ENCODE measurements at regions not wholly inside any gene's neighbourhood (a gene's known extent, or its start where the extent isn't known, plus 50 kb on each side); places are given as distances from the start of the nearest gene placed in this dataset.
"Not testable (repeated sequence)": the region's sequence is repeated elsewhere in the genome, so short reads cannot be mapped to it uniquely, and the experiment has no call there.

DNA sequence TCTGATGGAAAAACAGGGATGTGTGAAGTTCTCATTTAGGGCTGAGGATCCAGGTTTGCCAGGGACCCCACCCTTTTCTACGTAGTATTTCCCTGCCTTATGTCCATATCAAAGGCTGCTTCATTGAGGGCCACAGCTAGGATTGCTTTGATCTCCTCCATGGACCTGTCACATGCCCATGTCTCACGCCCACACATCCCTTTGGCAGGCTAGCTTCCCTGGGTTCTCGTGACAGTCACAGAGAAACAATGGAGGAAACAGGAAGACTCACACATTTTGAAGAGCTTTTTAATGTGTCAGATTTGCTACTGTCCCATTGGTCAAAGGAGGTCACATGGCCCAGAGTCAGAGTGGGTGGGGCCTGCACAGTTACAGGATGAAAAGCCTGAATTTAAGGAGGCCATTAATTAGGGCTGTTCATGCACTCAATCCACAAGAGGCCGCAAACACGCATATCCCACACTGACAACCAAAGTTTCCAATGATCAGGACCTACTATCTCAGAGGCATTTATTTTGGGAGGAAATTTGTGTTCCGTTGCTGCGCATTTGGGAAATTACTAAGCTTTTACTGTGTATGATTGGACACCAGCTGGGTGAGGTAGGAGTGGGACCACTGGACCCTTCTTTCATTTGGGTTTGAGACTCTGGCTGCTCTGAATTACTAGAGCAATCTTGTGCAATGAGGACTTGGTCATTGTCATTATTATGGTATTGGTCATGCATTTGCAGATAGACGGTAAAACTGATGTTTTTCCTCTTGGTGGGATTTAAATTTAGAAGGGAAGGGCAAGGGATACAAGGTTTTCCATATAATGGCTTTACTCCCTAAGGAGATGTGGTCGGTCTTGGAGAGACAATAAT lies 266.2 kb downstream of the KTN1 start:
- intact Hi-C loops (cut with micrococcal nuclease) = no loop called here

- intact Hi-C loops (cut with micrococcal nuclease) = no loop called here
Observed at GRCh38 chr14:55846826-55847446, 266.9 kb downstream of the KTN1 start.

DNA sequence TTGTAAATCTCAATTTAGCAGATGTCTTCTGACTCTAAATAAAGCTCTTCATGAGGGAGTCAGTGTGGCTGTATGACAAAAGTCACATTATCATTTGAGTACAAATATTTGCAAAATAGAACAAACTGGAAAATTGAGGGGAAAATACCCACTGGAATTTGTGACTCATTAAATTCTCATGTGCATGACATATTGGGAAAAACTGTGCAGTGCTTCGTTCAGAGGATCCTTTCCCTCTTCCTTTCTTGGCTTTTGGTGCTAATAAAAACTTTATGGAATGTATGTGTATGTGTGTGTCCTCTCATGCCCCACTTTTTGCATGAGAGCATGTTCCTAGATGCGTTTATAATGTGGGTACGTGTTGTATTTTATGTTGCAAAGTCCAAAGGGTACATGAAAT lies 267.8 kb downstream of the KTN1 start:
- intact Hi-C loops (cut with micrococcal nuclease) = loop anchor here (2.0 kb wide), 1 partner anchor 55 kb away; no protein-coding TSS in a partner anchor

GRCh38 chr14:55848964-55849363 lies 269.0 kb downstream of the KTN1 start:
- intact Hi-C loops (cut with micrococcal nuclease) = loop anchor here (2.0 kb wide), 1 partner anchor 54 kb away; no protein-coding TSS in a partner anchor

- intact Hi-C loops (cut with micrococcal nuclease) = loop anchor here (2.0 kb wide), 1 partner anchor 53 kb away; no protein-coding TSS in a partner anchor
Observed at GRCh38 chr14:55849833-55850232, 268.4 kb upstream of the PELI2 start.

DNA sequence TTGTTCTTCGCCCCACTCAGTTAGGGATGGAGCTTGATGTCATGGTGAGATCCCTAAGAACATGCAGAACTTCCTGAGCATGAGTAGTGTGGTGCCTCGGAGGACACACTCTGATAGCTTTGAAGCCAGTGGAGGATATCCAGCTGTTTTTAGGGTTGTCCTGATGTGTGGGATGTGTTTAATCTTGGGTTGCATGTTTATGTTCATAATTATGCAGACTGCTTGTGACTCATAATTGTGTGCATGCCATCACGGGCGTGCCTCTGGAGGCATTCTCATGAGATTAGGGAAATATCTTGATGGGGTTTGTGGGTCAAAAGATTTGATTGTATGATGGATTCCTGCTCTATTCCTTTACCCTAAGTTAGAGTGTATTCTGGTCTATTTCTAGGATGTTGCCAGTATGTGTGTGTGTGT lies 267.4 kb upstream of the PELI2 start:
- intact Hi-C loops (cut with micrococcal nuclease) = no loop called here

DNA sequence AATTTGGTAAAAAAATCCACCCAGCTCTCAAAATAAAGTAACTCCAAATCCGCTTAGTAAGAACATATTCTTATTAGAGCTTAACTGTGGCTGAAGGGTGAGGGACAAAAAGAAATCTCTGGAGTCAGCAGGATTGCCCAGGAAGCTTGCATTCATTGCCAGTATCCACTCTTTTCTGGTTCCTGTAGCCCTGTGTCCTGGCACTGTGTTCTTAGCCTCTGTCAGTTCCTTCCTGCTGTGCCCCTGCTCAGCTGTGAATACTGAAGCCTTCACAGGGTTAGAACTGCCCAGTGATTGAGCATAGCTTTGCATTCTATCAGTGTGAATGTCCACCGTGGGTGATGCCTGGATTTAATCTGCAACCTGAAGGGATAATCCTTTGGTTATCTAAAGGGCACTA lies 266.9 kb upstream of the PELI2 start:
- intact Hi-C loops (cut with micrococcal nuclease) = no loop called here

GRCh38 chr14:55851961-55852360 lies 266.2 kb upstream of the PELI2 start:
- intact Hi-C loops (cut with micrococcal nuclease) = no loop called here

GRCh38 chr14:55855751-55856150 lies 262.5 kb upstream of the PELI2 start:
- intact Hi-C loops (cut with micrococcal nuclease) = no loop called here

GRCh38 chr14:55858604-55859003 lies 259.6 kb upstream of the PELI2 start:
- intact Hi-C loops (cut with micrococcal nuclease) = no loop called here

DNA sequence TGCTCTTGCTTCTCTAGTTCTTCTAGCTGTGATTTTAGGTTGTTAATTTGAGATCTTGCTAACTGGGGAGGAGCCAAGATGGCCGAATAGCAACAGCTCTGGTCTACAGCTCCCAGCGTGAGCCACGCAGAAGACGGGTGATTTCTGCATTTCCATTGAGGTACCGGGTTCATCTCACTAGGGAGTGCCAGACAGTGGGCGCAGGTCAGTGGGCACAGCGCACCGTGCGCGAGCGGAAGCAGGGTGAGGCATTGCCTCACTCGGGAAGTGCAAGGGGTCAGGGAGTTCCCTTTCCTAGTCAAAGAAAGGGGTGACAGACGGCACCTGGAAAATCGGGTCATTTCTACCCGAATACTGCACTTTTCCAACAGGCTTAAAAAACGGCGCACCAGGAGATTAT lies 256.6 kb upstream of the PELI2 start:
- intact Hi-C loops (cut with micrococcal nuclease) = not testable (repeated sequence)

- intact Hi-C loops (cut with micrococcal nuclease) = loop anchor here (2.0 kb wide), 1 partner anchor 476 kb away; no protein-coding TSS in a partner anchor
Observed at GRCh38 chr14:55864890-55865655, 253.1 kb upstream of the PELI2 start.

- intact Hi-C loops (cut with micrococcal nuclease) = no loop called here
Observed at GRCh38 chr14:55867311-55867710, 250.9 kb upstream of the PELI2 start.

GRCh38 chr14:55867719-55868118 lies 250.5 kb upstream of the PELI2 start:
- intact Hi-C loops (cut with micrococcal nuclease) = no loop called here

DNA sequence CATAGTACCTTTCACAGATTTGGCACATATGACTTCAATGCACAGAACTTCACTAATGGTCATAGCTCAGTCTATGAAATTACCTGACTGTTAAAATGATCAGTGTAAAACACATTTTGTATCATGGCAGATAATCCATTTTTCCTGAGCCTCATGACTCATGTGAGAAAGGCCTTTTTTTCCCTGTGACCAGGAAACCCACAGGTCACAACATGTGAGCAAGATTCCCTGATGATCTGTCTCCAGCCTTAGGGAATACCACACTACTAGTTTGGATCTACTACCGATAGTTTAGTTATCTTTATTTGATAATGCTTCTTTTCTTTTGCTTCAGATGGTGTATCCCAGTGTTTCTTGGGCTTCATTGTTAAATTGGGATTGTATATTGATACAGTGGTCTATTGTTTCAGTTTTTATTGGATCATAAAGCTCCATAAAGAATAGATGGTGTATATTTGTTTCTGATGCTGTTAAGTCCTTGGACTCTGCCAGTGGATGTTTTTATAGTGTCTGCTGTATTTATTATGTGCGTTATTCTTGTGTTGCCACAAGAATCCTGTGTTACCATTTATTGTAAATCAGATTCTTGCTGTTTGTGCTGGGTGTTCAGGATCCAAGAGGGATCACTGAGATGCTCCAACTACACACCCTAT lies 248.7 kb upstream of the PELI2 start:
- intact Hi-C loops (cut with micrococcal nuclease) = no loop called here

DNA sequence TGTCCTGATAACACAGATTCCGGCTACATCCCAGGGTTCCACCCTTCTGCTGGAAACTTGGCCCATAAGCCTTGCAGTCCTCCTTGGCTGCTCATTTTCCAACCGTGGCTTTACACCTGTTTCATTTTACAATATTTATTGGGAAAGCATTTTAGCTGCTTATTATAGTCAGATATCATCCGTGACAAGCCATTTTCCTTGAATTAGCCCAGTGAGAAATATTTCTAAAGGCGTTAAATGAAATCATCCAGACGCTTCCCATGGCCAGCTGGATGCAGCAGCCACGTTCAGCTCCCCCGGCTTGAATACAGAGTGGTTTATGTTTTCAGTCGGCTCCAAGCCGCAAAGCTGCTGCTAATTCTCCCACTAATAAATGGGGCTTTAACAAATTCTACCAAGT lies 245.0 kb upstream of the PELI2 start:
- intact Hi-C loops (cut with micrococcal nuclease) = no loop called here

DNA sequence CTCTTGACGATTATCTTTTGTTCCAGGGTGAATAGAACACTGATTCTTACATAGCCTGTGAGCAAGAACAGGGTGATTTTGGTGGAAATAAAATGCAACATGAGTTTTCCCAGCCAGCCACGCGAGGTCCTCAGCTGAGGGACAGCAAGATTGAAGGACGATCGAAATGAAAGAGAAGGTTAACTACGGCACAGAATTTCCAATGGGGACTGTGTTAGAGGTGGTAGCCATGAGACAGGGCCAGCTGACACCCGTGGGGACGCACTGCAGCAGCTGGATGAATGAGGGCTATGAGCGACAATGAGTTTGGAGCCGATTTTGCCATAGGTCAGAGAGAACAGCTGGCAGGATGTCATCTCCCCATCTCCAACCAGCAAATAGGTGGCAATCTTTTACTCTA lies 243.4 kb upstream of the PELI2 start:
- intact Hi-C loops (cut with micrococcal nuclease) = no loop called here

GRCh38 chr14:55877942-55878341 lies 240.3 kb upstream of the PELI2 start:
- intact Hi-C loops (cut with micrococcal nuclease) = no loop called here

DNA sequence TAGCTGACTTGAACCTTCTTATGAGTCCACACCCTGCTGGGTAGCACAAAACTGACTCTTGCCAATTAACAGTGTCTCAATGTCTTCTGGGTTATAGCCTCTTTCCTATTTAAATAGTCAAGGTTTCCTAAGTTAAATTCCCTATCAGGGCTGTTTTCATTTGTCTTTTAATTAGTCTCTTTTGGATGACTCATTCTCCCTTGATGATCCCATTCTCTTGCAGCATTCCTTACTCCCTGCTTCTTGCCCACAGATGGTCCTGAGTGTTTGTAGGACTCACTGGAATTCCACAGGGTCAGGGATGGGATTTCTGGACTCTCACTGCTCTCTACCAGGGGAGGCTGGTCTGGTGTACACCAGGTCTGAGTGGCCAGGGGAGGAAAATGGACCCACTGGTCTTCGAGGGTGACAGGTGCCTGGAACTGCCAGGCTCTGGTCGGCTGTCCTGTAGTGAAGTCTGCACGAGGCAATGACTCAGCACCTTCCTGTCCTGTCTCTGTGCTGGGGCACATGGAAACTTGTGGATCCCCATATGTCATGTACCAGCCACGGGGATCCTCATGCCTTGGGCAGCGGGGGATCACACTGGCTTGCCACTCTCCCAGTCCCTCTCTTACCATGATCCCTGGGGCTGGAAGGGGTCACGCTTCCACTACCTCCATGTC lies 236.5 kb upstream of the PELI2 start:
- intact Hi-C loops (cut with micrococcal nuclease) = no loop called here

GRCh38 chr14:55884819-55885218 lies 233.4 kb upstream of the PELI2 start:
- intact Hi-C loops (cut with micrococcal nuclease) = no loop called here

- intact Hi-C loops (cut with micrococcal nuclease) = no loop called here
Observed at GRCh38 chr14:55889124-55889523, 229.1 kb upstream of the PELI2 start.
